OCI-LY7 (cell line): ENCODE measurements at regions not wholly inside any gene's neighbourhood (a gene's known extent, or its start where the extent isn't known, plus 50 kb on each side); places are given as distances from the start of the nearest gene placed in this dataset.

Experiments used
- BruUV-seq: library from RNA; stranded (reverse); fragments of 400-500 nt; replicated peaks from 2 replicates; lab custom pipeline; 2021; lab: Mats Ljungman, UMichigan
- CTCF ChIA-PET: fragments of 300-600 bp; sonication (Branson Sonifier 250); formaldehyde crosslinking; loops from one replicate; lab custom pipeline; 2022; ENCODE audit warnings: antibody characterized with exemption; ENCODE audit not compliant: unreplicated experiment; lab: Charles Lee
- POLR2A ChIA-PET: fragments of 300-600 bp; sonication (Branson Sonifier 250); formaldehyde crosslinking; loops from one replicate; lab custom pipeline; 2022; ENCODE audit warnings: antibody characterized with exemption; lab: Charles Lee
- DNase-seq: peaks from one replicate; pipeline ENCODE4 v3.0.0-alpha.2; 2015; ENCODE audit warnings: low spot score
- H2AFZ ChIP-seq: fragments of 200-600 bp; sonication (generic), shearing (Covaris generic); 2 replicates; pipeline ENCODE4 v1.6.1; 2014; ENCODE audit warnings: mild to moderate bottlenecking, antibody characterized with exemption, low read length, moderate library complexity
- H3K27ac ChIP-seq: fragments of 200-600 bp; sonication (generic); 2 replicates; pipeline ENCODE4 v1.5.1; 2014; ENCODE audit warnings: mixed run types, low read depth, mild to moderate bottlenecking, moderate library complexity, low read length, inconsistent platforms; ENCODE audit not compliant: poor library complexity, severe bottlenecking
- H3K36me3 ChIP-seq: fragments of 200-600 bp; sonication (generic); 2 replicates; pipeline ENCODE4 v1.6.1; 2014; ENCODE audit warnings: mild to moderate bottlenecking, antibody characterized with exemption, low read length, moderate library complexity, mixed read lengths; ENCODE audit not compliant: insufficient read depth
- H3K4me1 ChIP-seq: fragments of 200-600 bp; sonication (generic); 2 replicates; pipeline ENCODE4 v1.5.1; 2014; ENCODE audit warnings: mild to moderate bottlenecking, low read length; ENCODE audit not compliant: insufficient read depth, poor library complexity, severe bottlenecking
- H3K4me2 ChIP-seq: fragments of 200-600 bp; sonication (generic); 2 replicates; pipeline ENCODE4 v1.6.1; 2014; ENCODE audit warnings: mild to moderate bottlenecking, low read length
- H3K4me3 ChIP-seq: fragments of 200-600 bp; sonication (generic); 2 replicates; pipeline ENCODE4 v1.5.1; 2014; ENCODE audit warnings: mild to moderate bottlenecking, low read depth, low read length; ENCODE audit not compliant: poor library complexity, severe bottlenecking
- H3K79me2 ChIP-seq: fragments of 200-600 bp; sonication (generic); 2 replicates; pipeline ENCODE4 v1.6.1; 2016; ENCODE audit warnings: low read depth, mild to moderate bottlenecking, low read length, moderate library complexity, mixed read lengths; ENCODE audit not compliant: insufficient read depth
- H3K9me2 ChIP-seq: fragments of 200-600 bp; sonication (generic); 2 replicates; pipeline ENCODE4 v1.6.1; 2016; ENCODE audit warnings: mild to moderate bottlenecking, low read length, mixed read lengths; ENCODE audit not compliant: insufficient read depth
- H3K9me3 ChIP-seq: fragments of 200-600 bp; sonication (generic); 2 replicates; pipeline ENCODE4 v1.6.1; 2014; ENCODE audit warnings: mild to moderate bottlenecking, mixed run types, low read length, mixed read lengths
- H4K20me1 ChIP-seq: fragments of 200-600 bp; sonication (generic); 2 replicates; pipeline ENCODE4 v1.6.1; 2014; ENCODE audit warnings: mild to moderate bottlenecking, antibody characterized with exemption, low read length, moderate library complexity, mixed read lengths; ENCODE audit not compliant: insufficient read depth
- EZH2phosphoT487 ChIP-seq: fragments of 200-600 bp; sonication (generic); IDR thresholded peaks from 2 replicates; pipeline ENCODE4 v1.6.1; 2018; ENCODE audit warnings: low read depth, borderline replicate concordance, mild to moderate bottlenecking, mixed run types, antibody characterized with exemption, low read length, moderate library complexity, mixed read lengths
- intact Hi-C: fragments of 100-400 bp; cut with micrococcal nuclease; formaldehyde crosslinking; loops from one replicate; pipeline ENCODE4 v1.10.0; 2022; ENCODE audit not compliant: unreplicated experiment
- TF ChIP-seq, protein P1 (sequence below): fragments of 200-600 bp; sonication (generic); conservative IDR thresholded peaks from 2 replicates; pipeline ENCODE4 v1.5.1; 2014; ENCODE audit warnings: mild to moderate bottlenecking, antibody characterized with exemption, low read length, moderate library complexity, mixed read lengths

DNA sequence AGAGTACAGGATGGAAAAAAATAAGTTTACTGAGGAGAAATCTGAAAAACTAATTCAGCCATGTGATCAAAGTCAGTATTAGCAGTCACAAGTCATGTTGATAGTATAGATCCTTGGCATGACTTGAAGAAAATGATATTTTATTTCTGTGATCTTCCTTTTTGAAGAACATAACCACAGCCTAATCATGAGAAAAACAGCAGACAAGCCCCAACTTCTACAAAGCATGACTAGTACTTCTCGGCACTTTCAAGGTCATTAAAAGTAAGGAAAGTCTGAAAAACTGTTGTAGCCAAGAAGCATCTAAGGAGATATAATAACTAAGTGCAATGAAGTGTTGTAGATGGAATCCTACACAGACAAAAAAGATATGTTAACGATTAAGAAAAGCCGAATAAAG lies 264.1 kb upstream of the FOXG1 start:
- H3K36me3 ChIP-seq: no peaks in the 10 kb centered on the region
- no peaks in the 10 kb centered on the region for H4K20me1 ChIP-seq
- intact Hi-C loops: no loop called here
- ChIA-PET CTCF (no interaction called here), POLR2A (no interaction called here)
- H3K4me1 ChIP-seq: no peaks in the 10 kb centered on the region
- no peak overlapping the region for H3K4me3 ChIP-seq
- no peak overlapping the region for H3K27ac ChIP-seq
- no peak for DNase-seq
- TF ChIP-seq, protein P1, sequence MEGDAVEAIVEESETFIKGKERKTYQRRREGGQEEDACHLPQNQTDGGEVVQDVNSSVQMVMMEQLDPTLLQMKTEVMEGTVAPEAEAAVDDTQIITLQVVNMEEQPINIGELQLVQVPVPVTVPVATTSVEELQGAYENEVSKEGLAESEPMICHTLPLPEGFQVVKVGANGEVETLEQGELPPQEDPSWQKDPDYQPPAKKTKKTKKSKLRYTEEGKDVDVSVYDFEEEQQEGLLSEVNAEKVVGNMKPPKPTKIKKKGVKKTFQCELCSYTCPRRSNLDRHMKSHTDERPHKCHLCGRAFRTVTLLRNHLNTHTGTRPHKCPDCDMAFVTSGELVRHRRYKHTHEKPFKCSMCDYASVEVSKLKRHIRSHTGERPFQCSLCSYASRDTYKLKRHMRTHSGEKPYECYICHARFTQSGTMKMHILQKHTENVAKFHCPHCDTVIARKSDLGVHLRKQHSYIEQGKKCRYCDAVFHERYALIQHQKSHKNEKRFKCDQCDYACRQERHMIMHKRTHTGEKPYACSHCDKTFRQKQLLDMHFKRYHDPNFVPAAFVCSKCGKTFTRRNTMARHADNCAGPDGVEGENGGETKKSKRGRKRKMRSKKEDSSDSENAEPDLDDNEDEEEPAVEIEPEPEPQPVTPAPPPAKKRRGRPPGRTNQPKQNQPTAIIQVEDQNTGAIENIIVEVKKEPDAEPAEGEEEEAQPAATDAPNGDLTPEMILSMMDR: no peak
- no peak for TF ChIP-seq EZH2phosphoT487
- no peak overlapping the region for H2AFZ ChIP-seq
- no TSS peak for BruUV-seq
- H3K9me2 ChIP-seq: no peaks in the 10 kb centered on the region
- no peaks in the 10 kb centered on the region for H3K79me2 ChIP-seq
- H3K4me2 ChIP-seq: no peak overlapping the region
- no peaks in the 10 kb centered on the region; the same call in 1 of the 2 replicates for H3K9me3 ChIP-seq

GRCh38 chr14:28515571-28515970 lies 251.0 kb upstream of the FOXG1 start:
- no peak overlapping the region for H3K27ac ChIP-seq
- no peaks in the 10 kb centered on the region for H3K36me3 ChIP-seq
- H2AFZ ChIP-seq: no peak overlapping the region
- H3K9me2 ChIP-seq: no peaks in the 10 kb centered on the region
- no peak for DNase-seq
- no peaks in the 10 kb centered on the region for H3K4me1 ChIP-seq
- intact Hi-C loops: no loop called here
- POLR2A ChIA-PET: no interaction called here
- no peak overlapping the region for H3K4me2 ChIP-seq
- no TSS peak for BruUV-seq
- no peaks in the 10 kb centered on the region for H4K20me1 ChIP-seq
- H3K9me3 ChIP-seq: peaks cover 15% of the 10 kb centered on the region; the same call in 1 of the 2 replicates
- CTCF ChIA-PET: no interaction called here
- H3K79me2 ChIP-seq: no peaks in the 10 kb centered on the region
- TF ChIP-seq, protein P1: no peak
- no peak for TF ChIP-seq EZH2phosphoT487
- no peak overlapping the region for H3K4me3 ChIP-seq

DNA sequence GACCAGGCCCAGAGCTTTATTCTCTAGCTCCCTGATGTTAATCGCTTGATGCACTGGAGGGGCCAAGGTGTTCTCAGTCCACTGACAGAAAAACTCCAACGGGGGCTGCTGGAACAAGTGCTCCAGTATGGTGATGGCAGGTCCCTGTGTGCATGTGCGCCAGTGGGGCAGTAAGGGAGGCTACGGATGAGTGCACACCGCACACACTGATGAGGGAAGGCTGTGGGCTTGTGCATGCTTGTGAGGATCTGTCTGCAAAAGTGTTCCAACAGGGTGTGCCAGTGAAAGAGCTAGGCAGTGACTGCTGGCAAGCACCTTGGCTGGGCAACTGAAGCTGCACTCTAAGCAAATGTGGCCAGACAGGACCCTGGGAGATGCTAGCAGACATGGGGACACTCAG lies 229.7 kb upstream of the FOXG1 start:
- ChIA-PET CTCF (no interaction called here), POLR2A (interaction anchor here (0.8 kb wide), 1 partner anchor 8 kb away, joined by 3 read pairs; no protein-coding TSS in a partner anchor)
- Histone ChIP-seq H3K9me3 (0 out of 2 replicates have a peak, but pooled peaks cover 3% of the 10 kb centered on the region), H3K4me1 (no peaks in the 10 kb centered on the region), H3K9me2 (no peaks in the 10 kb centered on the region), H3K4me3 (no peak overlapping the region), H2AFZ (no peak overlapping the region), H3K4me2 (no peak overlapping the region), H3K27ac (no peak overlapping the region), H3K36me3 (no peaks in the 10 kb centered on the region), H4K20me1 (no peaks in the 10 kb centered on the region), H3K79me2 (no peaks in the 10 kb centered on the region)
- TF ChIP-seq EZH2phosphoT487: no peak
- TF ChIP-seq, protein P1: no peak
- no TSS peak for BruUV-seq
- intact Hi-C loops: no loop called here
- DNase-seq: no peak
